Panc1 (cell line): ENCODE measurements at regions not wholly inside any gene's neighbourhood (a gene's known extent, or its start where the extent isn't known, plus 50 kb on each side); places are given as distances from the start of the nearest gene placed in this dataset.

Source experiments
- ATAC-seq: fragments of 200-7000 bp; cut with Tn5 transposase; 2 replicates; pipeline ENCODE4 v1.9.1; 2020; ENCODE audit warnings: mild to moderate bottlenecking, moderate library complexity
- BruUV-seq: library from RNA; stranded (reverse); fragments of 400-500 nt; replicated peaks from 2 replicates; lab custom pipeline; 2021; lab: Mats Ljungman, UMichigan
- CTCF ChIA-PET: fragments of 300-600 bp; sonication (Branson Sonifier 250); formaldehyde crosslinking; loops from one replicate; lab custom pipeline; 2022; ENCODE audit warnings: antibody characterized with exemption; lab: Charles Lee
- POLR2A ChIA-PET: fragments of 300-600 bp; sonication (Branson Sonifier 250); formaldehyde crosslinking; loops from one replicate; lab custom pipeline; 2022; ENCODE audit warnings: antibody characterized with exemption; lab: Charles Lee
- DNase-seq: peaks from one replicate; pipeline ENCODE4 v3.0.0-alpha.2; 2010; ENCODE audit warnings: low read depth, low spot score
- H3K27ac ChIP-seq: 2 replicates; pipeline ENCODE4 v1.5.1; 2011; ENCODE audit warnings: mild to moderate bottlenecking, low read length, inconsistent platforms
- H3K27me3 ChIP-seq: fragments of 200-500 bp; sonication (Bioruptor generic); 2 replicates; pipeline ENCODE4 v1.6.0; 2014; ENCODE audit warnings: low read length, inconsistent platforms; ENCODE audit not compliant: control insufficient read depth, insufficient read depth
- H3K36me3 ChIP-seq: fragments of 200-500 bp; sonication (Bioruptor generic); 2 replicates; pipeline ENCODE4 v1.5.1; 2014; ENCODE audit warnings: inconsistent platforms, mild to moderate bottlenecking, low read length, moderate library complexity; ENCODE audit not compliant: control insufficient read depth, insufficient read depth
- H3K4me1 ChIP-seq: 2 replicates; pipeline ENCODE4 v1.5.1; 2011; ENCODE audit warnings: inconsistent platforms, mild to moderate bottlenecking, low read length, moderate library complexity; ENCODE audit not compliant: control insufficient read depth, insufficient read depth
- H3K4me3 ChIP-seq, 2 experiments: 2 replicates each; pipeline ENCODE4 v1.5.1; 2011 to 2012; ENCODE audit warnings: low read depth in 2 of 2, low read length in 2 of 2, mild to moderate bottlenecking in 2 of 2, inconsistent platforms in 1 of 2, moderate library complexity in 1 of 2
- H3K9me3 ChIP-seq: fragments of 200-500 bp; sonication (Bioruptor generic); 2 replicates; pipeline ENCODE4 v1.5.1; 2014; ENCODE audit warnings: low read depth, mild to moderate bottlenecking, inconsistent platforms, low read length, moderate library complexity; ENCODE audit not compliant: control insufficient read depth, insufficient read depth
- CTCF ChIP-seq: fragments of 450-650 bp; IDR thresholded peaks from 2 replicates; pipeline ENCODE4 v1.5.1; 2017; ENCODE audit warnings: mild to moderate bottlenecking
- POLR2AphosphoS5 ChIP-seq: IDR thresholded peaks from 2 replicates; pipeline ENCODE4 v1.6.1; 2012; ENCODE audit warnings: mild to moderate bottlenecking, low read depth, low read length, moderate library complexity
- REST ChIP-seq, 2 experiments: IDR thresholded peaks; 2 replicates each; pipeline ENCODE4 v1.6.1; 2011 to 2012; ENCODE audit warnings: low read depth in 2 of 2, control low read depth in 1 of 2, low read length in 1 of 2, mild to moderate bottlenecking in 1 of 2, moderate library complexity in 1 of 2; ENCODE audit not compliant: insufficient read depth in 1 of 2
- SIN3A ChIP-seq: IDR thresholded peaks from 2 replicates; pipeline ENCODE4 v1.6.1; 2012; ENCODE audit warnings: low read depth, mild to moderate bottlenecking, low read length, moderate library complexity, borderline replicate concordance; ENCODE audit not compliant: insufficient read depth
- TCF7L2 ChIP-seq: IDR thresholded peaks from 2 replicates; pipeline ENCODE4 v1.6.1; 2011; ENCODE audit warnings: mild to moderate bottlenecking, low read depth, low read length, inconsistent platforms
- in situ Hi-C: cut with HindIII; loops from 2 replicates; pipeline ENCODE4 v1.10.0; 2016; ENCODE audit warnings: low sequenced_read_pairs, low pct_unique_long_range_greater_than_20kb
- intact Hi-C: fragments of 100-400 bp; cut with micrococcal nuclease; formaldehyde crosslinking; loops from one replicate; pipeline ENCODE4 v1.10.0; 2022; ENCODE audit not compliant: unreplicated experiment

GRCh38 chr2:163252199-163252598, 413.6 kb upstream of the KCNH7 start:
- Histone ChIP-seq H3K27me3 (no peaks in the 10 kb centered on the region), H3K27ac (no peak overlapping the region), H3K4me1 (no peaks in the 10 kb centered on the region), H3K9me3 (no peaks in the 10 kb centered on the region), H3K4me3 (no peak overlapping the region), H3K36me3 (no peaks in the 10 kb centered on the region)
- POLR2A ChIA-PET, result no interaction called here
- no TSS peak for BruUV-seq
- DNase-seq (no peak), ATAC-seq (no peak)
- TF ChIP-seq TCF7L2 (no peak), POLR2AphosphoS5 (no peak), REST (IDR thresholded peaks at IDR 0.05; ENCODE audit: insufficient read depth in 1 of 2, low read depth in 2 of 2, low read length in 1 of 2) (no peak), CTCF (no peak), SIN3A (no peak)
- in situ Hi-C loops (no loop called here), intact Hi-C loops (no loop called here)
- CTCF ChIA-PET, result no interaction called here

- ATAC-seq (no peak), DNase-seq (no peak)
- intact Hi-C loops (no loop called here), in situ Hi-C loops (no loop called here)
- Histone ChIP-seq H3K36me3 (no peaks in the 10 kb centered on the region), H3K4me1 (no peaks in the 10 kb centered on the region), H3K27me3 (no peaks in the 10 kb centered on the region), H3K4me3 (no peak overlapping the region), H3K9me3 (no peaks in the 10 kb centered on the region), H3K27ac (no peak overlapping the region)
- ChIA-PET CTCF (no interaction called here), POLR2A (no interaction called here)
- TF ChIP-seq CTCF, result no peak
- no peak for TF ChIP-seq SIN3A
- TF ChIP-seq REST (IDR thresholded peaks at IDR 0.05; ENCODE audit: insufficient read depth in 1 of 2, low read depth in 2 of 2, low read length in 1 of 2), result no peak
- no peak for TF ChIP-seq TCF7L2
- TF ChIP-seq POLR2AphosphoS5, result no peak
- no TSS peak for BruUV-seq
These were observed 410.0 kb upstream of the KCNH7 start for GRCh38 chr2:163248376-163249253.
